VCaP (cell line): ENCODE measurements at regions not wholly inside any gene's neighbourhood (a gene's known extent, or its start where the extent isn't known, plus 50 kb on each side); places are given as distances from the start of the nearest gene placed in this dataset.

ENCODE experiments used
- H3K27ac ChIP-seq: fragments of 450-650 bp; 2 replicates; pipeline ENCODE4 v1.5.1; 2017
- CTCF ChIP-seq: fragments of 450-650 bp; conservative IDR thresholded peaks from 2 replicates; pipeline ENCODE4 v1.5.1; 2017; ENCODE audit warnings: mild to moderate bottlenecking, moderate library complexity

GRCh38 chrX:30992381-30992904 is 79.4 kb downstream of the FTHL17 start:
- TF ChIP-seq CTCF, result no peak
- peak overlapping the region; percentile 47 for H3K27ac ChIP-seq

GRCh38 chrX:30990361-30990760 is 81.5 kb downstream of the FTHL17 start:
- no peak for TF ChIP-seq CTCF
- H3K27ac ChIP-seq, result no peak overlapping the region

GRCh38 chrX:30982467-30982866 is 89.4 kb downstream of the FTHL17 start:
- TF ChIP-seq CTCF, result no peak
- H3K27ac ChIP-seq, result no peak overlapping the region

- TF ChIP-seq CTCF, result no peak
- no peak overlapping the region for H3K27ac ChIP-seq
These were observed 89.9 kb downstream of the FTHL17 start for GRCh38 chrX:30981968-30982367.

GRCh38 chrX:30979271-30979670 is 90.2 kb upstream of the TAB3 start:
- no peak for TF ChIP-seq CTCF

GRCh38 chrX:30975467-30975866 is 86.4 kb upstream of the TAB3 start:
- TF ChIP-seq CTCF, result no peak
- no peak overlapping the region for H3K27ac ChIP-seq

More at GRCh38 chrX:30979271-30979670, 90.2 kb upstream of the TAB3 start:
- H3K27ac ChIP-seq, result no peak overlapping the region

- TF ChIP-seq CTCF, result no peak
- H3K27ac ChIP-seq, result no peak overlapping the region; the same call in 1 of the 2 replicates
These were observed 84.9 kb upstream of the TAB3 start for GRCh38 chrX:30973784-30974427.
